Duodenal mucosa (tissue), 2 donors: ENCODE measurements at regions not wholly inside any gene's neighbourhood (a gene's known extent, or its start where the extent isn't known, plus 50 kb on each side); places are given as distances from the start of the nearest gene placed in this dataset.
"Not testable (repeated sequence)": the region's sequence is repeated elsewhere in the genome, so short reads cannot be mapped to it uniquely, and the experiment has no call there.

Experiments used
- H3K27ac ChIP-seq: one replicate; pipeline ENCODE4 v1.7.0; 2013; ENCODE audit warnings: low read depth, low read length
- H3K27me3 ChIP-seq, 2 donors: one replicate each; pipeline ENCODE4 v1.7.0; 2013; ENCODE audit warnings: low read length in 2 of 2, control low read depth in 1 of 2; ENCODE audit not compliant: insufficient read depth in 2 of 2, control insufficient read depth in 1 of 2
- H3K36me3 ChIP-seq, 2 donors: one replicate each; pipeline ENCODE4 v1.7.0; 2013; ENCODE audit warnings: low read length in 2 of 2, control low read depth in 1 of 2; ENCODE audit not compliant: insufficient read depth in 2 of 2, control insufficient read depth in 1 of 2
- H3K4me1 ChIP-seq, 2 donors: one replicate each; pipeline ENCODE4 v1.7.0; 2013; ENCODE audit warnings: low read length in 2 of 2, control low read depth in 1 of 2; ENCODE audit not compliant: insufficient read depth in 2 of 2, control insufficient read depth in 1 of 2
- H3K4me3 ChIP-seq, 2 donors: one replicate each; pipeline ENCODE4 v1.7.0; 2013; ENCODE audit warnings: low read length in 2 of 2, low read depth in 1 of 2
- H3K9ac ChIP-seq, 2 donors: one replicate each; pipeline ENCODE4 v1.7.0; 2013; ENCODE audit warnings: low read length in 2 of 2, low read depth in 1 of 2
- H3K9me3 ChIP-seq, 2 donors: one replicate each; pipeline ENCODE4 v1.7.0; 2013; ENCODE audit warnings: low read length in 2 of 2, control low read depth in 1 of 2; ENCODE audit not compliant: control insufficient read depth in 1 of 2

DNA sequence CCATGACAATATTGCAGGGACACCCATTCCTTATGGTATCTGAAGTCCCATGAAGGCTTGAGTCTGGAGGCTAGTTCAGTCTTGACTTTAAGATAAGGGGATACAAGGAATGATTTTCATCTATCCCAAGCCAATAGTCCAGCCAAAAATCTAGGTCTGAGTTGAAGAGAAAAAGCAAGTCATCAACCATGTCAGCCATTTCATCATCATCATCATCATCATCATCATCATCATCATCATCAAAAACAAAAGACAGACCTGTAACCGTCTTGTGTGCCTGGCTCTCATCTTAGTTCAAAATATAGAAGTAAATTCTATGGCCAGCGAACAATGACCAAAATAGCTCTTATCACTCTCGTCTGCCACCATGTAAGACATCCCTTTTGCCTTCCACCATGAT is 59.5 kb upstream of the FAM90A26 start:
- H3K36me3 ChIP-seq, H3K4me1 ChIP-seq, H3K9ac ChIP-seq, H3K27me3 ChIP-seq, H3K9me3 ChIP-seq, H3K27ac ChIP-seq, H3K4me3 ChIP-seq: not testable (repeated sequence)

DNA sequence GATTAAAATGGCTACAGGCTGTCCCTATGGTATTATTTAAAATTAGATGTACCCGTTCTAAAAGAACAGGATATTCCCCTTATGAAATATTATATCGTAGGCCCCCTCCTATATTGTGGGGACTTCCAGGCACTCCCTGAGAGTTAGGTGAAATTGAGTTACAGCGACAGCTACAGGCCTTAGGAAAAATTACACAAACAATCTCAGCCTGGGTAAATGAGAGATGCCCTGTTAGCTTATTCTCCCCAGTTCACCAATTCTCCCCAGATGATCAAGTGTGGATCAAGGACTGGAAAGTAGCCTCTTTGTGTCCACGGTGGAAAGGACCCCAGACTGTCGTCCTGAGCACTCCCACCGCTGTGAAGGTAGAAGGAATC is 67.1 kb upstream of the FAM90A26 start:
- not testable (repeated sequence) for H3K4me3 ChIP-seq, H3K27ac ChIP-seq, H3K27me3 ChIP-seq, H3K9me3 ChIP-seq, H3K36me3 ChIP-seq, H3K9ac ChIP-seq, H3K4me1 ChIP-seq

DNA sequence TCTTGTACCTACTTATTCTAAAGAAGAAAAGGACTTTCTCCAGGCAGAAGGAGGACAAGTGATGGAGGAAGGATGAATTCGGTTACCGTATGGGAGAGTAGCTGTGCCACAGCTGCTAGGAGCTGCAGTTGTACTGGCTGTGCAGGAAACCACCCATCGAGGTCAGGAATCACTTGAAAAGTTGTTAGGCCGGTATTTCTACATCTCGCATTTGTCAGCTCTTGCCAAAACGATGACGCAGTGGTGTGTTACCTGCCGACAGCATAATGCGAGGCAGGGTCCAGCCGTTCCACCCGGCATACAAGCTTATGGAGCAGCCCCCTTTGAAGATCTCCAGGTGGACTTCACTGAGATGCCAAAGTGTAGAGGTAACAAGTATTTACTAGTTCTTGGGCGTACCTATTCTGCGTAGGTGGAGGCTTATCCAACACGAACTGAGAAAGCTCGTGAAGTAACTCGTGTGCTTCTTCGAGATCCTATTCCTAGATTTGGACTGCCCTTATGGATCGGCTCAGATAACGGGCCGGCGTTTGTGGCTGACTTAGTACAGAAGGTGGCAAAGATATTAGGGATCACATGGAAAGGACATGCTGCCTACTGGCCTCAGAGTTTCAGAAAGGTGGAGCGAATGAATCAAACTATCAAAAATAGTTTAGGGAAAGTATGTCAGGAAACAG is 67.6 kb upstream of the FAM90A26 start:
- not testable (repeated sequence) for H3K27ac ChIP-seq, H3K27me3 ChIP-seq, H3K4me1 ChIP-seq, H3K36me3 ChIP-seq, H3K9me3 ChIP-seq
- Histone ChIP-seq H3K4me3 (peak overlapping the region in 1 of 2 donors; percentile 32), H3K9ac (peak overlapping the region in 1 of 2 donors; percentile 18)

DNA sequence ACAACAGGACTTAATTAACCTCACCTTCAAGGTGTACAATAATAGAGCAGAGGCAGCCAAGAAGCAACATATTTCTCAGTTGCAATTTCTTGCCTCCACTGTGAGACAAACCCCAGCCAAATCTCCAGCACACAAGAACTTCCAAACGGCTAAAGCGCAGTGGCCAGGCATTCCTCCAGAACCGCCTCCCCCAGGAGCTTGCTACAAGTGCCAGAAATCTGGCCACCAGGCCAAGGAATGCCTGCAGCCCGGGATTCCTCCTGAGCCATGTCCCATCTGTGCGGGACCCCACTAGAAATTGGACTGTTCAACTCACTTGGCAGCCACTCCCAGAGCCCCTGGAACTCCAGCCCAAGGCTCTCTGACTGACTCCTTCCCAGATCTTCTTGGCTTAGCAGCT is 73.9 kb upstream of the FAM90A26 start:
- not testable (repeated sequence) for H3K4me3 ChIP-seq, H3K9me3 ChIP-seq, H3K36me3 ChIP-seq, H3K9ac ChIP-seq, H3K27ac ChIP-seq, H3K27me3 ChIP-seq, H3K4me1 ChIP-seq

DNA sequence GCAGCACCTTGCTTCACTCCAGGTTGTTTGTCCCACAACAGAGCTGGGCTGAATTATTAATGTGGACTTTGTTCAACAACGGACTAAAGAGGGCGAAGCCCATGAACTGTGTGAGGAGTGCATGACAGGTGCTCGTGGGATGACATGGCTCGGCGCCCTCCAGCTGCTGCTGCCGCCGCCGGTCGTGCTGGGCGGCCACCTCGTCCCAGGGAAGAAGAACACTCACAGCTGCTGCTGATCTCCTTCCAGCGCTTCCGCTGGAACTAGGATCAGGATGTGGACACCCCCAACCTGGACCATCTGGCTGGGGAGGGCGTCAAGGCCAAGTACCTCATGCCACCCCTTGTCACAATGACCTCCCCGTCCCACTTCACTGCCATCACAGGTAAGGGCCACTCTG is 91.4 kb upstream of the FAM90A26 start:
- H3K4me1 ChIP-seq, H3K27me3 ChIP-seq, H3K36me3 ChIP-seq, H3K4me3 ChIP-seq, H3K27ac ChIP-seq, H3K9ac ChIP-seq, H3K9me3 ChIP-seq: not testable (repeated sequence)

DNA sequence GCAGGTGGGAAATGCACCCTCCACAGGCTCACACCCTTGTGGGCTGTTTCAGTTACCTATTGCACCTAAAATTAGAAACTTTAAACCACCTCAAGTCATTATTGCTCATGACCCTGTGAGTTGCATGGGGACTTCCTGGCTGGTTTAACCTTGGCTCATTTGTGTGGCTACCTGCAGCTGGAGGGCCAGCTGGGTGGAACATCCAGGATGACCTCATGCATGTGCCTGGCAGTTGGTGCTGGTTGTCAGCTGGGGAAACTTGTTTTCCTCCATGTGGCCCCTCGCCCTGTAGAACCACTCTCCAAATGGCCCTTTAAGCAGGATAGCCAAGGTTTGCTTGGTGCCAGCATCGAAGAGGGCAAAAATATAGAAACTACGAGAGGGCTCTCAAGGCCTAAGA is 93.2 kb upstream of the FAM90A26 start:
- H3K36me3 ChIP-seq, H3K9me3 ChIP-seq, H3K4me3 ChIP-seq, H3K27me3 ChIP-seq, H3K9ac ChIP-seq, H3K27ac ChIP-seq, H3K4me1 ChIP-seq: not testable (repeated sequence)

DNA sequence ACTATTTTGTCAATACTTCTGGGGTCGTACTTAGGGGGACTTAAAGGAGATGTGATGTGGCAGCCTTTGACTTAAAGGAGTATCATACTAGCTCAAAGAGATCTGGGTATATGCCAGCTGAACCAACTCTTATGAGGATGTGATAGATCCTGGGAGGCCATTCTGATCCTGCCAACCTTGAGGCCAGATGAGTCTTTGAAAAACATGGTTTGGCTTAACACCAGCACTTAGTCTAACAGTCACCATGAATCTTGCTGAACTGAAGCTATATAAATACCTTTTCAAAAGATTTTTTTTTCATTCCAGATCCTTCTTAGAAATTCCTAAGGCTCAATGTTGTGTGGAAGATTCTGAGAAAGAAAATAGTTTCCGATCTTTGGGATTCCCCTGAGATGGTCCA is 93.7 kb upstream of the FAM90A26 start:
- not testable (repeated sequence) for H3K36me3 ChIP-seq, H3K27ac ChIP-seq, H3K9me3 ChIP-seq, H3K27me3 ChIP-seq, H3K4me1 ChIP-seq, H3K4me3 ChIP-seq, H3K9ac ChIP-seq

DNA sequence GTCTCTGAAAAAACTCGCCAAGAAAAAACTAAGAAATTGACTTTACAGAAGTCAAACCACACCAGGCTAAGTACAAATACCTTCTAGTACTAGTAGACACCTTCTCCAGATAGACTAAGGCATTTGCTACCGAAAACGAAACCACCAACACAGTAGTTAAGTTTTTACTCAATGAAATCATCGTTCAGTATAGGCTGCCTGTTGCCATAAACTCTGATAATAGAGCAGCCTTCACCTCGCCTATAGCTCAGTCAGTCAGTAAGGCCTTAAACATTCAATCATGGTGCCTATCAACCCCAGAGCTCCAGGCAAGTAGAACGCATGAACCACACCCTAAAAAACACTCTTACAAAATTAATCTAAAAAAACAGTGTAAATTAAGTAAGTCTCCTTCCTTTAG is 96.8 kb upstream of the FAM90A26 start:
- not testable (repeated sequence) for H3K4me3 ChIP-seq, H3K4me1 ChIP-seq, H3K36me3 ChIP-seq, H3K27ac ChIP-seq, H3K27me3 ChIP-seq, H3K9me3 ChIP-seq, H3K9ac ChIP-seq

DNA sequence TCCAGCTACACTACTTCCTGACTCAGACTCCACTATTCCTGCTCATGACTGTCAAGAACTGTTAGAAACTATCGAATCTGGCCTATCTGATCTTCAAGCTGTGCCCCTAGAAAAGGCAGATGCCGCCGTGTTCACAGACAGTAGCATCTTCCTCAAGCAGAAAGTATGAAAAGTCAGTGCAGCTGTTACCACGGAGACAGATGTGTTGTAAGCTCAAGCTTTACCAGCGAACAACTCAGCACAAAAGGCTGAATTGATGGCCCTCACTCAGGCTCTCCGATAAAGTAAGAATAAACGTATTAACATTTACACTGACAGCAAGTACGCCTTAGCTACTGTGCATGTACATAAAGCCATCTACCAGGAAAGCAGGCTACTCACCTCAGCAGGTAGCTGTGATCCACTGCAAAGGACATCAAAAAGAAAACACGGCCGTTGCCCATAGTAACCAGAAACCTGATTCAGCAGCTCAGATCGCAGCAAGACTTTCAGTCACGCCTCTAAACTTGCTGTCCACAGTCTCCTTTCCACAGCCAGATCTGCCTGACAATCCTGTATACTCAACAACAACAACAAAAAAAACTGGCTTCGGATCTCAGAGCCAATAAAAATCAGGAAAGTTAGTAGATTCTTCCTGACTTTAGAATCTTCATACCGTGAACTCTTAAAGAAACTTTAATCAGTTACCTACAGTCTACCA is 97.5 kb upstream of the FAM90A26 start:
- H3K36me3 ChIP-seq, H3K4me1 ChIP-seq, H3K27me3 ChIP-seq, H3K9me3 ChIP-seq, H3K27ac ChIP-seq, H3K4me3 ChIP-seq, H3K9ac ChIP-seq: not testable (repeated sequence)

DNA sequence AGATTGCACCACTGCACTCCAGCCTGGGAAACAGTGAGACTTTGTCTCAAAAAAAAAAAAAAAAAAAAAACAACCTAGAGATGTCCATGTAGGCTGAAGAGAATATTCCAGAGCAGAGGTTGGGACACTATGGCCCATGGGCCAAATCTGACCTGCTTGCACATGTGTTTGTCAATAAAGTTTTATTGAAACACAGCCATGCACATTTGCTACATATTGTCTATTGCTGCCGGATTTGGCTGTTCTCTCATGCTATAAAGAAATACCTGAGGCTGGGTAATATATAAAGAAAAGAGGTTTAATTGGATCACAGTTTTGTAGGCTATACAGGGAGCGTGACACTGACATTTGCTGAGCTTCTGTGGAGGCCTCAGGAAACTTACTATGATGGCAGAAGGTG is 102.3 kb upstream of the FAM90A26 start:
- not testable (repeated sequence) for H3K4me1 ChIP-seq, H3K27me3 ChIP-seq, H3K4me3 ChIP-seq, H3K36me3 ChIP-seq, H3K9ac ChIP-seq, H3K27ac ChIP-seq, H3K9me3 ChIP-seq

DNA sequence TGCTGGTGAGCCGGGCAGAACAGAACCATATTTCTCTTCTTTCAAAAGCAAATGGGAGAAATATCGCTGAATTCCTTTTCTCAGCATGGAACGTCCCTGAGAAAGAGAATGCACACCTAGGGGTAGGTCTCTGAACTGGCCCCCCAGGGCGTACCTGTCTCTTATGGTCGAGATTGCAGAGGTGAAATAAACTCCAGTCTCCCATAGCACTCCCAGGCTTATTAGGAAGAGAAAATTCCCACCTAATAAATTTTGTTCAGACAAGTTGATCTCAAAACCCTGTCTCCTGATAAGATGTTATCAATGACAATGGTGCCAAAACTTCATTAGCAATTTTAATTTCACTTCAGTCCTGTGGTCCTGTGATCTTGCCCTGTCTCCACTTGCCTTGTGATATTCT is 106.6 kb upstream of the FAM90A26 start:
- not testable (repeated sequence) for H3K27me3 ChIP-seq, H3K9me3 ChIP-seq, H3K4me1 ChIP-seq, H3K36me3 ChIP-seq, H3K9ac ChIP-seq, H3K4me3 ChIP-seq, H3K27ac ChIP-seq
